ENCODE measurements at regions not wholly inside any gene's neighbourhood (a gene's known extent, or its start where the extent isn't known, plus 50 kb on each side); places are given as distances from the start of the nearest gene placed in this dataset.
"Not testable (repeated sequence)": the region's sequence is repeated elsewhere in the genome, so short reads cannot be mapped to it uniquely, and the experiment has no call there.

DNA sequence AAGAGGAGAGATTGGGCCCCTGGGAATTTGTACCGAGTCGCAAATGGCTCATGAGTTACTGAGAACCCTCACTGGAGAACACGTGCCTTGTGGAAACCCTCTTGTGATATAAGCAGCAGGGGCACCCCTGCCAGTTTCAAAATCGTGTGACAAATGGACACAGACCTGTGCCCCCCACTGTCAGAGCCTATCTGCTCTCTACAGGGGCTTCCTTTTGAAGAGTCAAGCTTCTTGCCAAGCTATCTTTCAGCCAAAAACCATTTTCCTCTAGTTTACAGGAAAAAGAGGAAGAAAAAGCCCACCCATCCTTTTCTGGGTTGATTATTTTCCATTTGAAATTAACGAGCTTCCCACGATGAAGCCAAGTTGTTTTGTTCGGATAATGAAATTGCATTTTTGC lies 64.1 kb upstream of the MPP7 start:
- intact Hi-C loops (cut with DNase I; ENCODE audit: low total_unique reads), result no loop called here
- 48 to 53% methylated on average over 7 of the region's 7 CpGs for WGBS, 2 donors
- TF ChIP-seq POLR2A (IDR thresholded peaks at IDR 0.05), result no peak
- TF ChIP-seq, protein P1, sequence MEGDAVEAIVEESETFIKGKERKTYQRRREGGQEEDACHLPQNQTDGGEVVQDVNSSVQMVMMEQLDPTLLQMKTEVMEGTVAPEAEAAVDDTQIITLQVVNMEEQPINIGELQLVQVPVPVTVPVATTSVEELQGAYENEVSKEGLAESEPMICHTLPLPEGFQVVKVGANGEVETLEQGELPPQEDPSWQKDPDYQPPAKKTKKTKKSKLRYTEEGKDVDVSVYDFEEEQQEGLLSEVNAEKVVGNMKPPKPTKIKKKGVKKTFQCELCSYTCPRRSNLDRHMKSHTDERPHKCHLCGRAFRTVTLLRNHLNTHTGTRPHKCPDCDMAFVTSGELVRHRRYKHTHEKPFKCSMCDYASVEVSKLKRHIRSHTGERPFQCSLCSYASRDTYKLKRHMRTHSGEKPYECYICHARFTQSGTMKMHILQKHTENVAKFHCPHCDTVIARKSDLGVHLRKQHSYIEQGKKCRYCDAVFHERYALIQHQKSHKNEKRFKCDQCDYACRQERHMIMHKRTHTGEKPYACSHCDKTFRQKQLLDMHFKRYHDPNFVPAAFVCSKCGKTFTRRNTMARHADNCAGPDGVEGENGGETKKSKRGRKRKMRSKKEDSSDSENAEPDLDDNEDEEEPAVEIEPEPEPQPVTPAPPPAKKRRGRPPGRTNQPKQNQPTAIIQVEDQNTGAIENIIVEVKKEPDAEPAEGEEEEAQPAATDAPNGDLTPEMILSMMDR (IDR thresholded peaks at IDR 0.05), result no peak

DNA sequence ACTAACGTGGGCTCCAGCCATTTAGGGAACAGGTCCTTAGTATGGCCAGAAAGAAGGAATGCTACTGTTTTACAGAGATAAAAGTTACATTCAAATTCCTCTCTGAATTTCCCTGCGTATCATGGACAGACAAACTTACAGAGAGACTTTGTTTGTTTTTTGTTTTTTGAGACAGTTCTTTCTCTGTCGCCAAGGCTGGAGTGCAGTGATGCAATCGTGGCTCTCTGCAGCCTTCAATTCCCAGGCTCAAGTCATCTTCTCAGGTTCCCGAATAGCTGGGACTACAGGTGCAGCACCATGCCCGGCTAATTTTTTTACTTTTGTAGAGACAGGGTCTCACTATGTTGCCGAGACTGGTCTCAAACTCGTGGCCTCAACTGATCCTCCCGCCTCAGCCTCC lies 64.5 kb upstream of the MPP7 start:
- intact Hi-C loops (cut with DNase I; ENCODE audit: low total_unique reads), result no loop called here
- H3K4me3 ChIP-seq (ENCODE audit: low read depth, poor library complexity, severe bottlenecking), result no peak overlapping the region
- 56 to 62% methylated on average over 9 of the region's 9 CpGs for WGBS, 2 donors
- no peak for DNase-seq (ENCODE audit: low spot score in 2 of 2)
- no peak for TF ChIP-seq POLR2A (IDR thresholded peaks at IDR 0.05)
- TF ChIP-seq, protein P1 (IDR thresholded peaks at IDR 0.05), result no peak

More for the DNA sequence above, 64.1 kb upstream of the MPP7 start:
- no peak for DNase-seq (ENCODE audit: low spot score in 2 of 2)
- H3K4me3 ChIP-seq (ENCODE audit: low read depth, poor library complexity, severe bottlenecking), result no peak overlapping the region

DNA sequence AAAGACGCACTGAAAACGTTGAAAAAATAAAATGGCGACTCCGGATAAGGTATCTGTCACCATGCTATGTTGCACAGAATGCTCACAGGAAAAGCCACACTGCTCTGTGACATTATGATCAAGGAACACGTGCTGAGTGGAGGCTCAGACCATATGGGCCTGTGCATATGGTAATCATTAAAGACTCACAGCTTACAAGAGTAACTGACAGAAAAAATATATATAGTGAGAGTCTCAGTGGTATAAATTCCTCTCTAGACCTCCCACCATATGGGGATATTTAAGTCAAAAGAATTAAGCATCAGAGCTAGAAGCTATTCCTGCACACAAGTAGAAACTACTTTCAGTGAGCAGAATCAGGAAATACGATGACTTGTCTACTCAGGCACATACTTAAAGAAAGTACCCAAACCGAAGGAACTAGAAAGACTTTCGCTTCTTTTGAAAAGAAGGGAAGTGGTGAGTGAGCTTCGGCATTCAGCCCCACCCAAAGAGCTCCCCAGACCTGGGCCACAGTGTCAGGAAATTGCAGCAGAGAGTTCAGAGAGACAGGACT lies 65.1 kb upstream of the MPP7 start:
- DNase-seq (ENCODE audit: low spot score in 2 of 2), result peak in 1 of 2 donors; percentile 30
- no peak overlapping the region for H3K4me3 ChIP-seq (ENCODE audit: low read depth, poor library complexity, severe bottlenecking)
- WGBS, 2 donors, result 59 to 67% methylated on average over 9 of the region's 9 CpGs
- intact Hi-C loops (cut with DNase I; ENCODE audit: low total_unique reads), result no loop called here
- TF ChIP-seq, protein P1 (IDR thresholded peaks at IDR 0.05), result no peak
- no peak for TF ChIP-seq POLR2A (IDR thresholded peaks at IDR 0.05)

DNA sequence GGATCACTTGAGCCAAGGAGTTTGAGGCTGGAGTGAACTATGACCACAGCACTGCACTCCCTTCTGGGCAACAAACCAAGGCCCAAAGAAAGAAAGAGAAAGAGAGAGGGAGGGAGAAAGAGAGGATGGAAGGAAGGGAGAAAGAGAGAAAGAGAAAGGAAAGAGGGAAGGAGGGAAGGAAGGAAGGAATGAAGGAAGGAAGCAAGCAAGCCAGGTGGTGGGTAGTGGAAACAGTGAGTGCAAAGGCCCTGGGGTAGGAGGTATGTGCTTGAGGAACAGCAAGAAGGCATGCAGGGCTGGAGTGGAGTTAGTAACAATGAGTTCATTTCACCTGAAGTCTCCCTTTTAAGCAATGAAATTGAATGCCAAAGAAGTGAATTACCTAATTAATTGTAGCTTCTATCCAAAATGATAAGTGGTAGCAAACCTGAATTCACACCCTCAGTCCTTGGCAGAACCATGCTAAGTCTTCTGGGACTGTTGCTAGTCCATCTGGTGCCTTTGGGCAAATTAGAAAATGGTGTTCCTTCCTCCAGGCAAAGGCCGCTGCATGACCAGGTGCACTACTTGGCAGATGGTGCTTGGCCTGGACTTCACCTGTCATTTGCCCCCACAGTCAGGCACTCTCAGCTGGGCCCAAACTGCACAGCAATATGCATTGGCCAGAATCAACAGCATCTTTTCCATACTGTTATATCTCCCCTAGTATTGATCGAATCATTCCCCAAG lies 67.4 kb upstream of the MPP7 start:
- no peak overlapping the region for H3K4me3 ChIP-seq (ENCODE audit: low read depth, poor library complexity, severe bottlenecking)
- TF ChIP-seq, protein P1 (IDR thresholded peaks at IDR 0.05), result no peak
- no peak for TF ChIP-seq POLR2A (IDR thresholded peaks at IDR 0.05)
- no peak for DNase-seq (ENCODE audit: low spot score in 2 of 2)
- intact Hi-C loops (cut with DNase I; ENCODE audit: low total_unique reads), result no loop called here
- 98% methylated on average over 2 of the region's 2 CpGs for WGBS, 2 donors

DNA sequence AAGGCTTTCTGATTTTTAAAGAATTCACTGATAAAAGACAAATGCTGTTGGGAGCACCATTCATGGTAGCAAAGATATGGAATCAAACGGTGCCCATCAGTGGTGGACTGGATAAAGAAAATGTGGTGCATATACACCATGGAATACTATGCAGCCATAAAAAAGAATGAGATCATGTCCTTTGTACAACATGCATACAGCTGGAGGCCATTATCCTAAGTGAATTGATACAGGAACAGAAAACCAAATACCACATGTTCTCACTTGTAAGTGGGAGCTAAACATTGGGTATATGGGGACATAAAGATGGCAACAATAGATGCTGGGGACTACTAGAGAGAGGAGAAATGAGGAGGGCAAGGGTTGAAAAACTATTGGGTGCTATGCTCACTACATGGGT lies 68.8 kb upstream of the MPP7 start:
- 80 to 87% methylated on average over 1 of the region's 1 CpG for WGBS, 2 donors
- H3K4me3 ChIP-seq (ENCODE audit: low read depth, poor library complexity, severe bottlenecking); DNase-seq (ENCODE audit: low spot score in 2 of 2); intact Hi-C loops (cut with DNase I; ENCODE audit: low total_unique reads): not testable (repeated sequence)

DNA sequence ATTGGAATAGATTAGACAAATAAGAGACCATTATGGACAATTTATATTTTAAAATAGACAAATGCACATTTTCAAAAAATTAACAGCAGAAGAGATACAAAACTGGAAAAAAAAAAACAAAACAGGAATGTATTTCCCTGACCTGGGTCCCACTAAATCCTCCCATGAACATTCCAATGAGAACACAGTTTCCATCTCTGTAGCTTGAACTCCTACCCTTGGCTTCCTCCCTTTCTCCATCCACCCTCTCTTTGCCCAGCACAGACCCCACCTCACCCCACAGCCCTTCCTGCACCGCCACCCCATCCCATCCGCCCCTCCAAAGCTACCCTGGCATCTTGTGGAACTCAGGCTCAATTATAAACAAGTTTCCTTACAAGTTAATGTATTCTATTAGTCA lies 71.2 kb upstream of the MPP7 start:
- no peak for DNase-seq (ENCODE audit: low spot score in 2 of 2)
- WGBS, 2 donors, result 83 to 90% methylated on average over 2 of the region's 2 CpGs
- H3K4me3 ChIP-seq (ENCODE audit: low read depth, poor library complexity, severe bottlenecking), result no peak overlapping the region
- TF ChIP-seq, protein P1 (IDR thresholded peaks at IDR 0.05), result no peak
- TF ChIP-seq POLR2A (IDR thresholded peaks at IDR 0.05), result no peak
- intact Hi-C loops (cut with DNase I; ENCODE audit: low total_unique reads), result no loop called here
